SU-DHL-6 (cell line): ENCODE measurements at regions not wholly inside any gene's neighbourhood (a gene's known extent, or its start where the extent isn't known, plus 50 kb on each side); places are given as distances from the start of the nearest gene placed in this dataset.

Experiments used
- H2AFZ ChIP-seq: fragments of 200-600 bp; sonication (generic); 2 replicates; pipeline ENCODE4 v1.6.1; 2014; ENCODE audit warnings: low read depth, mild to moderate bottlenecking, moderate library complexity, mixed read lengths, antibody characterized with exemption, low read length; ENCODE audit not compliant: severe bottlenecking
- H3F3A ChIP-seq: fragments of 200-600 bp; shearing (Covaris generic); 2 replicates; pipeline ENCODE4 v1.6.0; 2016; ENCODE audit warnings: antibody characterized with exemption, mild to moderate bottlenecking; ENCODE audit not compliant: insufficient read depth
- H3K27ac ChIP-seq: fragments of 200-600 bp; sonication (generic); 2 replicates; pipeline ENCODE4 v1.5.1; 2016; ENCODE audit warnings: low read depth, mild to moderate bottlenecking, low read length, moderate library complexity, mixed read lengths
- H3K27me3 ChIP-seq: fragments of 200-600 bp; sonication (generic), shearing (Covaris generic); 2 replicates; pipeline ENCODE4 v1.6.0; 2014; ENCODE audit warnings: mild to moderate bottlenecking, low read length
- H3K36me3 ChIP-seq: fragments of 200-600 bp; sonication (generic); 2 replicates; pipeline ENCODE4 v1.6.1; 2014; ENCODE audit warnings: mild to moderate bottlenecking, low read length, mixed read lengths
- H3K4me2 ChIP-seq: fragments of 300-600, 200-600 bp; shearing (Covaris generic), sonication (generic); 2 replicates; pipeline ENCODE4 v1.6.0; 2014; ENCODE audit warnings: low read length, low read depth, mild to moderate bottlenecking; ENCODE audit not compliant: poor library complexity, severe bottlenecking
- H3K4me3 ChIP-seq: fragments of 200-600 bp; sonication (generic); 2 replicates; pipeline ENCODE4 v1.5.1; 2014; ENCODE audit warnings: antibody characterized with exemption, low read length, mild to moderate bottlenecking, mixed read lengths; ENCODE audit not compliant: insufficient read depth, poor library complexity, severe bottlenecking
- H3K79me2 ChIP-seq: fragments of 200-600 bp; sonication (generic); 2 replicates; pipeline ENCODE4 v1.6.1; 2014; ENCODE audit warnings: mild to moderate bottlenecking, low read length, moderate library complexity; ENCODE audit not compliant: insufficient read depth
- H3K9ac ChIP-seq: fragments of 200-600 bp; sonication (generic); 2 replicates; pipeline ENCODE4 v1.7.0; 2014; ENCODE audit warnings: mild to moderate bottlenecking, low read length
- H3K9me2 ChIP-seq: fragments of 200-600 bp; sonication (generic); replicated peaks from 2 replicates; pipeline ENCODE4 v1.6.1; 2014; ENCODE audit warnings: low read length; ENCODE audit not compliant: insufficient read depth
- H3K9me3 ChIP-seq: fragments of 200-600 bp; sonication (generic); 2 replicates; pipeline ENCODE4 v1.6.1; 2014; ENCODE audit warnings: low read length, mixed read lengths; ENCODE audit not compliant: insufficient read depth
- H4K20me1 ChIP-seq: fragments of 200-600 bp; sonication (generic); 2 replicates; pipeline ENCODE4 v1.6.1; 2014; ENCODE audit warnings: low read depth, mild to moderate bottlenecking, antibody characterized with exemption, low read length, moderate library complexity, mixed read lengths
- CTCF ChIP-seq: fragments of 200-600 bp; sonication (generic); IDR thresholded peaks from one replicate; pipeline ENCODE4 v1.5.1; 2017; ENCODE audit warnings: antibody characterized with exemption, mild to moderate bottlenecking, low read length, moderate library complexity; ENCODE audit not compliant: insufficient read depth, poor library complexity, severe bottlenecking
- EZH2phosphoT487 ChIP-seq: fragments of 200-600 bp; sonication (generic), shearing (Covaris generic); conservative IDR thresholded peaks from 2 replicates; pipeline ENCODE4 v1.6.1; 2018; ENCODE audit warnings: mild to moderate bottlenecking, antibody characterized with exemption, low read length, moderate library complexity, mixed read lengths

- Histone ChIP-seq H2AFZ (no peak overlapping the region), H3K79me2 (no peaks in the 10 kb centered on the region), H3K4me2 (no peak overlapping the region), H3K9ac (no peak overlapping the region), H3F3A (no peaks in the 10 kb centered on the region), H3K9me3 (no peaks in the 10 kb centered on the region), H3K27ac (no peak overlapping the region), H4K20me1 (no peaks in the 10 kb centered on the region), H3K27me3 (no peaks in the 10 kb centered on the region), H3K9me2 (0 out of 2 replicates have a peak, but pooled peaks cover 3% of the 10 kb centered on the region), H3K36me3 (no peaks in the 10 kb centered on the region), H3K4me3 (no peak overlapping the region)
- TF ChIP-seq CTCF: no peak
- no peak for TF ChIP-seq EZH2phosphoT487
Measured at GRCh38 chr3:152084441-152085158, 184.1 kb upstream of the MBNL1 start.

GRCh38 chr3:152087153-152087552 lies 181.6 kb upstream of the MBNL1 start:
- no peaks in the 10 kb centered on the region for H3K27me3 ChIP-seq
- no peak overlapping the region for H3K4me3 ChIP-seq
- H3F3A ChIP-seq: no peaks in the 10 kb centered on the region
- H3K9me3 ChIP-seq: no peaks in the 10 kb centered on the region
- H3K4me2 ChIP-seq: no peak overlapping the region
- H3K9ac ChIP-seq: no peak overlapping the region
- H3K36me3 ChIP-seq: no peaks in the 10 kb centered on the region
- TF ChIP-seq CTCF (no peak), EZH2phosphoT487 (no peak)
- H3K9me2 ChIP-seq: 0 out of 2 replicates have a peak, but pooled peaks cover 3% of the 10 kb centered on the region
- H4K20me1 ChIP-seq: no peaks in the 10 kb centered on the region
- no peak overlapping the region for H2AFZ ChIP-seq
- H3K79me2 ChIP-seq: no peaks in the 10 kb centered on the region
- H3K27ac ChIP-seq: no peak overlapping the region

- Histone ChIP-seq H2AFZ (no peak overlapping the region), H3K36me3 (no peaks in the 10 kb centered on the region), H3K4me3 (no peak overlapping the region), H3K27me3 (no peaks in the 10 kb centered on the region), H3K9ac (no peak overlapping the region), H3K27ac (no peak overlapping the region), H3K4me2 (no peak overlapping the region), H3K9me3 (no peaks in the 10 kb centered on the region), H3K9me2 (0 out of 2 replicates have a peak, but pooled peaks cover 3% of the 10 kb centered on the region), H4K20me1 (no peaks in the 10 kb centered on the region), H3F3A (no peaks in the 10 kb centered on the region), H3K79me2 (no peaks in the 10 kb centered on the region)
- no peak for TF ChIP-seq CTCF
Measured at GRCh38 chr3:152089528-152089927, 179.2 kb upstream of the MBNL1 start.
